ENCODE measurements at regions not wholly inside any gene's neighbourhood (a gene's known extent, or its start where the extent isn't known, plus 50 kb on each side); places are given as distances from the start of the nearest gene placed in this dataset.
A peak's percentile ranks its signal among the peaks of the same experiment; 100 is the strongest.

DNA sequence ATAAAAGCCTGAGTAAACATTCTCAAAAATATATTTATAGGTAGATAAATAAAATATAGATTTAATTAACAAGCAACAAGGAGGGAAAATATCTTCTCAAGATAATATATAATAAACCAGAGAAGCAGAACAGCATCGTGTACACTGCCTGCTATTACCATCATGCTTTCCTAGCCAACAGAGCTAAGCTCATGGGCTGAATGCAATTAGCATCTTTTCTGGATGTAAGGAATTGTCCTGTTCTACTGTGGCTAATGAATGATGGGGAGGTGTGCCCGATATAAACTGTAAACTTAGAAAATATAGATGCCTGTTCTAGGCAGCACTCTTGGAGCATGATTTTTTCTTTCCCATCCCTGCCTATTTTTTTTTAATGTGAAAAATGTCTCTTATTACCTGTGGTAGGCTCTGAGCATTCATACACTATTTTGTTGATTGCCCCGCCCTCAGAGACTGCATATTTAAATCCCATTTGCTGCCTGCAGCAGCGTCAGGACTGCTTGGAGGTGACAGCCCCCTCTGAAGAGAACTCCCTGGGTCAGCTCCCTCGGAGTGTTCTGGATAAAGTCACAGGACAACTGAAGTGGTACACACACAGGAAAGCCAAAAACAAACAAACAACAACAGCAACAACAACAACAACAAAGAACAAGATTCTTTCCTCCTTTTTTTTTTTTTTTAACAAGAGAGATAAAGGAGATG, 312.3 kb downstream of the SATB1 start:
- Mint-ChIP-seq H3K36me3 (ENCODE audit: unreplicated experiment) (no peaks in the 10 kb centered on the region), H3K4me1 (ENCODE audit: unreplicated experiment) (peaks cover 21% of the 10 kb centered on the region)

DNA sequence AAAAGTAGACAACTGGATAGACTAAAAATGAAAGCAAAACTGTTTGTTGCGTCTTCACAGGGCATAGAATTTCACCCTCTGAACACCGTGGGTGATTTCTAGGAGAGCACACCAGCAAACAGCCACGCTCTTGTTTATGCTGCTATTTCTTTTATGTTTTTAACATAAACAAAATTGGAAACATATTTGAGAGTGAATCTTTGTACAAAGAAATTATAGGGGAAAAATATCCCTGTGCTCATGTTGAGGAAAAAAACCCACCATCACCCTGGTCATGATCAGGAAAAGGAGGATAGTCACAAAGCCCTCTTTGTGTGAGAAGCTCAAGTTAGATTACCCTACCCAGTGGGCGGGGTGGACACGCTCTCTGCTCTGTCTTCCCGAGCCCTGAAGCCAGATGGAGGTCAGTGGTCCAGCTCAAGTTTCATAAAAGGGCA, 313.3 kb downstream of the SATB1 start:
- Mint-ChIP-seq H3K4me3 (ENCODE audit: unreplicated experiment) (peak overlapping the region; percentile 71), H3K27ac (ENCODE audit: unreplicated experiment) (peak overlapping the region; percentile 90), H3K9me3 (ENCODE audit: unreplicated experiment) (no peaks in the 10 kb centered on the region), H3K36me3 (ENCODE audit: unreplicated experiment) (no peaks in the 10 kb centered on the region), H3K4me1 (ENCODE audit: unreplicated experiment) (peaks cover 14% of the 10 kb centered on the region), H3K27me3 (ENCODE audit: unreplicated experiment) (no peaks in the 10 kb centered on the region)
- no peak for TF ChIP-seq CTCF (IDR thresholded peaks at IDR 0.05)
- DNase-seq (ENCODE audit: extremely low spot score, unreplicated experiment): no peak

More for the DNA sequence above, 312.3 kb downstream of the SATB1 start:
- no peak for DNase-seq (ENCODE audit: extremely low spot score, unreplicated experiment)
- H3K27ac Mint-ChIP-seq (ENCODE audit: unreplicated experiment): no peak overlapping the region
- H3K27me3 Mint-ChIP-seq (ENCODE audit: unreplicated experiment): no peaks in the 10 kb centered on the region
- no peak overlapping the region for H3K4me3 Mint-ChIP-seq (ENCODE audit: unreplicated experiment)
- TF ChIP-seq CTCF (IDR thresholded peaks at IDR 0.05): no peak
- no peaks in the 10 kb centered on the region for H3K9me3 Mint-ChIP-seq (ENCODE audit: unreplicated experiment)

- H3K9me3 Mint-ChIP-seq (ENCODE audit: unreplicated experiment): no peaks in the 10 kb centered on the region
- peaks cover 23% of the 10 kb centered on the region for H3K4me1 Mint-ChIP-seq (ENCODE audit: unreplicated experiment)
- DNase-seq (ENCODE audit: extremely low spot score, unreplicated experiment): no peak
- H3K27ac Mint-ChIP-seq (ENCODE audit: unreplicated experiment): no peak overlapping the region
- H3K27me3 Mint-ChIP-seq (ENCODE audit: unreplicated experiment): no peaks in the 10 kb centered on the region
- H3K36me3 Mint-ChIP-seq (ENCODE audit: unreplicated experiment): no peaks in the 10 kb centered on the region
- TF ChIP-seq CTCF (IDR thresholded peaks at IDR 0.05): no peak
- no peak overlapping the region for H3K4me3 Mint-ChIP-seq (ENCODE audit: unreplicated experiment)
Measured at GRCh38 chr3:18103591-18103990, 321.5 kb downstream of the SATB1 start.

GRCh38 chr3:18100121-18100520, 325.0 kb downstream of the SATB1 start:
- Mint-ChIP-seq H3K9me3 (ENCODE audit: unreplicated experiment) (peaks cover 14% of the 10 kb centered on the region), H3K36me3 (ENCODE audit: unreplicated experiment) (peaks cover 5% of the 10 kb centered on the region), H3K4me1 (ENCODE audit: unreplicated experiment) (peaks cover 25% of the 10 kb centered on the region), H3K27ac (ENCODE audit: unreplicated experiment) (peak overlapping the region; percentile 72), H3K27me3 (ENCODE audit: unreplicated experiment) (no peaks in the 10 kb centered on the region), H3K4me3 (ENCODE audit: unreplicated experiment) (no peak overlapping the region)
- no peak for DNase-seq (ENCODE audit: extremely low spot score, unreplicated experiment)
- TF ChIP-seq CTCF (IDR thresholded peaks at IDR 0.05): no peak

- TF ChIP-seq CTCF (IDR thresholded peaks at IDR 0.05): no peak
- Mint-ChIP-seq H3K4me3 (ENCODE audit: unreplicated experiment) (no peak overlapping the region), H3K4me1 (ENCODE audit: unreplicated experiment) (peaks cover 29% of the 10 kb centered on the region), H3K27ac (ENCODE audit: unreplicated experiment) (peak overlapping the region; percentile 72), H3K27me3 (ENCODE audit: unreplicated experiment) (no peaks in the 10 kb centered on the region), H3K36me3 (ENCODE audit: unreplicated experiment) (peaks cover 5% of the 10 kb centered on the region), H3K9me3 (ENCODE audit: unreplicated experiment) (peaks cover 16% of the 10 kb centered on the region)
- no peak for DNase-seq (ENCODE audit: extremely low spot score, unreplicated experiment)
Measured at GRCh38 chr3:18099611-18100010, 325.5 kb downstream of the SATB1 start.
